Spinal cord (tissue), 9 donors: ENCODE measurements at regions not wholly inside any gene's neighbourhood (a gene's known extent, or its start where the extent isn't known, plus 50 kb on each side); places are given as distances from the start of the nearest gene placed in this dataset.
A peak's percentile ranks its signal among the peaks of the same experiment; 100 is the strongest.

Source experiments
- DNase-seq, 6 donors: peaks; one replicate each; pipeline versions ENCODE4 v3.0.0 to v3.0.0-alpha.2; 2013 to 2015; ENCODE audit warnings: low spot score in 6 of 6, low read depth in 4 of 6
- H3K27ac ChIP-seq: one replicate; pipeline ENCODE4 v1.5.1; 2013; ENCODE audit warnings: low read depth, low read length, control low read depth
- H3K27me3 ChIP-seq: one replicate; pipeline ENCODE4 v1.6.1; 2013; ENCODE audit warnings: low read length; ENCODE audit not compliant: control insufficient read depth, insufficient read depth
- H3K36me3 ChIP-seq: one replicate; pipeline ENCODE4 v1.6.1; 2013; ENCODE audit warnings: low read length; ENCODE audit not compliant: control insufficient read depth, insufficient read depth
- H3K4me1 ChIP-seq: one replicate; pipeline ENCODE4 v1.6.1; 2013; ENCODE audit warnings: low read length; ENCODE audit not compliant: control insufficient read depth, insufficient read depth
- H3K4me3 ChIP-seq: one replicate; pipeline ENCODE4 v1.5.1; 2013; ENCODE audit warnings: low read depth, low read length, control low read depth
- H3K9me3 ChIP-seq: one replicate; pipeline ENCODE4 v1.6.1; 2013; ENCODE audit warnings: low read length; ENCODE audit not compliant: control insufficient read depth, insufficient read depth
- WGBS: methylation state at CpG from one replicate; pipeline ENCODE4 v1.1.5; 2013; ENCODE audit warnings: missing lambda C conversion rate; ENCODE audit not compliant: insufficient coverage; 5-methylcytosine and 5-hydroxymethylcytosine counted together
- donor health status: healthy.

GRCh38 chr2:23120161-23120560, 264.8 kb upstream of the KLHL29 start:
- H3K27me3 ChIP-seq = no peaks in the 10 kb centered on the region
- no peak overlapping the region for H3K27ac ChIP-seq
- H3K36me3 ChIP-seq = no peaks in the 10 kb centered on the region
- DNase-seq = no peak
- WGBS = 90% methylated on average over 3 of the region's 4 CpGs
- no peak overlapping the region for H3K4me3 ChIP-seq
- no peaks in the 10 kb centered on the region for H3K4me1 ChIP-seq
- H3K9me3 ChIP-seq = no peaks in the 10 kb centered on the region

DNA sequence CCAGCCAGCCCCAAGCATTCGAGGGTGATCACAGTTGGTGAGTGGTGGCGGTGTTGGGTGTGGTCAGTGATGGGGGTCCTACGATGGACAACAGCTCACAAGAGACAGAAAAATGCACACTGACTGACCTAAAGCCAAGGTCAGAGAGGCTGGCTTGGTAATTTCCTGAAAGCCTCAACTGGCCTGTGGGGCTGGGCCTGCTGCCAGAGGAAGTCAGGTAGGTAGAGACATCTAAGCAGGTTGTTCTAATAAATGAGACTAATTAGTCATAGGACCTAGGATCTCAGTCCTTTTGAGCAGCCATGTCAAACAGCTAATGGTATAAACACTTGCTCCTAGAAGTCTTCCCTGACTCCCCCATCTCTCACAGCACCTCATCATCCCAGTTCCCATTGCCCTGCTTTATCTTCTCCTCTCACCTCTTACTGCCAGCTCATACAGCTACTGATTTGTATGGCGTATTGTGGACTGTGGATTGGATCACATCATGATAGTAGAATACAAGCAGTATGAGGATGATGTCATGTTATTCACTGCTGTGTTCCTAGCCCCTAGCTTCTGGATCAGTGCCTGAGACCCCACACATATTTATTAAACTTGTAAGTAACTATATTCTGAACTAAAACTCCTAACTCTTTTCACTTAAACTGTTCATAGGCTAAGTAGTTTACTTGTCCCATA, 262.9 kb upstream of the KLHL29 start:
- no peaks in the 10 kb centered on the region for H3K4me1 ChIP-seq
- no peak overlapping the region for H3K27ac ChIP-seq
- H3K36me3 ChIP-seq = no peaks in the 10 kb centered on the region
- no peak overlapping the region for H3K4me3 ChIP-seq
- WGBS = 90% methylated on average over 3 of the region's 4 CpGs
- no peaks in the 10 kb centered on the region for H3K27me3 ChIP-seq
- DNase-seq = no peak
- H3K9me3 ChIP-seq = no peaks in the 10 kb centered on the region

DNA sequence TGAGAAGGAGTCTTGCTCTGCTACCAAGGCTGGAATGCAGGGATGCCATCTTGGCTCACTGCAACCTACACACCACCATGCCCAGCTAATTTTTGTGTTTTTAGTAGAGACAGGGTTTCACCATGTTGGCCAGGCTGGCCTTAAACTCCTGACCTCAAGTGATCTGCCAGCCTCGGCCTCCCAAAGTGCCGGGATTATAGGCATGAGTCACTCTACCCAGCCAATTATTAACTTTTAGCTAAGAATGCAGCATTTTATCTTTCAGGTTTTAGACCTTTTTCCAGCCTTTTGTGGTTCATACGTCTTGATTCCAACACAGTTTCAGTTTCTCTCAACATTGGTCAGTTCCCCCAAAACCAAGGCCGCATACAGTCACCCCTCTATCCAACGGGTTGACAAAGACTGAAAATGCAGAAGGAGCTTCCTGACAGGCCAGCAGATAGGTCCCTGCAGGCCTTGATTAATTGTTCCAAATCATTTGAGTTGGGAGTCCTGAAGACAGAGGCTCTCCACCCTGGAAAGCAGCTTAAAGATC, 262.2 kb upstream of the KLHL29 start:
- Histone ChIP-seq H3K27me3 (no peaks in the 10 kb centered on the region), H3K4me1 (no peaks in the 10 kb centered on the region), H3K9me3 (no peaks in the 10 kb centered on the region), H3K4me3 (no peak overlapping the region), H3K27ac (no peak overlapping the region), H3K36me3 (no peaks in the 10 kb centered on the region)
- WGBS = 91% methylated on average over 5 of the region's 5 CpGs
- no peak for DNase-seq

- Histone ChIP-seq H3K4me1 (no peaks in the 10 kb centered on the region), H3K27me3 (no peaks in the 10 kb centered on the region), H3K36me3 (no peaks in the 10 kb centered on the region), H3K27ac (no peak overlapping the region), H3K4me3 (no peak overlapping the region), H3K9me3 (no peaks in the 10 kb centered on the region)
- 85% methylated on average over 2 of the region's 2 CpGs for WGBS
- DNase-seq = no peak
Observed at GRCh38 chr2:23123686-23124085, 261.3 kb upstream of the KLHL29 start.

- H3K9me3 ChIP-seq = no peaks in the 10 kb centered on the region
- no peak overlapping the region for H3K27ac ChIP-seq
- WGBS = 54% methylated on average over 7 of the region's 7 CpGs
- H3K4me3 ChIP-seq = no peak overlapping the region
- DNase-seq = peak in 1 of 6 donors; percentile 37
- H3K27me3 ChIP-seq = no peaks in the 10 kb centered on the region
- no peaks in the 10 kb centered on the region for H3K36me3 ChIP-seq
- H3K4me1 ChIP-seq = no peaks in the 10 kb centered on the region
Observed at GRCh38 chr2:23124214-23124750, 260.7 kb upstream of the KLHL29 start.

DNA sequence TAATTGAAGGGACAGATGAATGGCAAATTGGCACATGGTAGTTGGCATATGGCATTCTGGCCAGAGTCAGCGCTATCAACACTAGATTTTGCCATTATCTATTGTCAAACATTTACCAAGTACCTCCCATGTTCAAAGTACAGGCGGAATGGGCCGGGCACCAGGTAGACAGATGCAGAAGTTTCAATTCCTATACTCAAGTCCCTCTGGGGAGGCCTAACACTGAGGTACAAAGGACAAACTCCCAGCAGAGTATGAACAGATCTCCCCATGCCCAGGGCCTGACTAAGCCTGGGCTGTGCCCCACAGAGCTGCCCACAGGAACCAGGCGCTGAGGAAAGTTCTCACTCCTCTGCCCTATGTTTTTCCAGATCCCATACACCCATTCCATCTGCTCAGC, 257.5 kb upstream of the KLHL29 start:
- no peaks in the 10 kb centered on the region for H3K36me3 ChIP-seq
- H3K9me3 ChIP-seq = no peaks in the 10 kb centered on the region
- no peaks in the 10 kb centered on the region for H3K27me3 ChIP-seq
- no peaks in the 10 kb centered on the region for H3K4me1 ChIP-seq
- 63% methylated on average over 3 of the region's 4 CpGs for WGBS
- H3K4me3 ChIP-seq = no peak overlapping the region
- no peak for DNase-seq
- no peak overlapping the region for H3K27ac ChIP-seq

GRCh38 chr2:23128684-23129292, 256.2 kb upstream of the KLHL29 start:
- Histone ChIP-seq H3K9me3 (no peaks in the 10 kb centered on the region), H3K36me3 (no peaks in the 10 kb centered on the region), H3K27me3 (no peaks in the 10 kb centered on the region), H3K4me3 (no peak overlapping the region), H3K4me1 (no peaks in the 10 kb centered on the region), H3K27ac (no peak overlapping the region)
- WGBS = 94% methylated on average over 5 of the region's 7 CpGs
- no peak for DNase-seq

DNA sequence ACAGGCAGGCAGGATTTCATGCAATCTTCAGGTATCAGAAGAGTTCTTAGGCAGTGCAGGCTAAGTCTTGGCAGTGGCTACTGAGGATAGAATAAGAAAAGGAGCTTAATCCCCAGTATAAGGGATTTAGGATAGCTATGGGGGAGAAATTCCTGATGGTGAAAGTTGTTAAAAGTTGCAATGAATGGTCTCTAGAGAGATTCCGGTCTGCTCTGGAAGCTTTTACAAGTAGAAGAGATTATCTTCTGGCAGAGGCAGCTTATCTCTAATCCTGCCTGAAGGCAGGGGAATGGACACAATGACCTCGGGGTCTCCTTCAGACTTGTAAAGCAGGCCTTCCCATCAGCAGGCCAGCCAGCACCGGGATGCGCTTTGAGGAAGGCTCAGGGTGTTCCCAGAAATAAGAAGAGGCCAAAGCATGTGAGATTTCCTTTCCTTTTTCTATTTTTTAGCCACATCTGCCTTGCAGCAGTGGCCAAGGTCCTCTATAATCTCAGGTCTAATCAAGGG, 253.9 kb upstream of the KLHL29 start:
- H3K4me3 ChIP-seq = no peak overlapping the region
- H3K27me3 ChIP-seq = no peaks in the 10 kb centered on the region
- H3K36me3 ChIP-seq = no peaks in the 10 kb centered on the region
- H3K4me1 ChIP-seq = peaks cover 4% of the 10 kb centered on the region
- no peak for DNase-seq
- 94% methylated on average over 4 of the region's 4 CpGs for whole genome bisulfite sequencing
- no peaks in the 10 kb centered on the region for H3K9me3 ChIP-seq
- no peak overlapping the region for H3K27ac ChIP-seq

DNA sequence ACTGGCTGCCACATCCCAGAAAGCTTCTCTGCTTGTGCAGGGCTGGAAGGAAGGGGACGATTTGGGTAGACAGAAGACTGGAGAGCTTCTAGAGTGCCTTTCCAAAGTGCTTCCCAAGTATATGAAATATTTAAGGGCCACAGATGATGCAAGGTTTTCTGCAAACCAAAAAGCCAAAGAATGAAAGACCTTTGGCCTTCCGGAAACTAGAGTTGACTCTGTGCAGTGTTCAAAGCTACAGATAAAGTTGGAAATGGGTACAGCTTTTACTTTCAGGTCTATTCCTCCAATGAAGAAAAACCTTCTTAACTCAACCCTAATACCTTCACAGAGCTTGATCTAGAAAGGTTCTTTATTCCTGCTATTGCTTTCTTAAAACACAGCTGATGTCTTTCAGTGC, 253.0 kb upstream of the KLHL29 start:
- peaks cover 4% of the 10 kb centered on the region for H3K4me1 ChIP-seq
- H3K27me3 ChIP-seq = no peaks in the 10 kb centered on the region
- H3K4me3 ChIP-seq = no peak overlapping the region
- no peak for DNase-seq
- H3K27ac ChIP-seq = no peak overlapping the region
- no peaks in the 10 kb centered on the region for H3K9me3 ChIP-seq
- H3K36me3 ChIP-seq = no peaks in the 10 kb centered on the region
- WGBS = 100% methylated on average over 2 of the region's 2 CpGs
